NCI-H2227 (cell line): ENCODE measurements at regions not wholly inside any gene's neighbourhood (a gene's known extent, or its start where the extent isn't known, plus 50 kb on each side); places are given as distances from the start of the nearest gene placed in this dataset.
"Not testable (repeated sequence)": the region's sequence is repeated elsewhere in the genome, so short reads cannot be mapped to it uniquely, and the experiment has no call there.

Experiments used
- DNase-seq: peaks from one replicate; lab custom pipeline; 2025; ENCODE audit not compliant: unreplicated experiment; lab: John Stamatoyannopoulos, UW

GRCh38 chrX:25618248-25618647 lies 519.9 kb upstream of the MAGEB18 start:
- no peak for DNase-seq

- no peak for DNase-seq
Measured at GRCh38 chrX:25640276-25640675, 497.9 kb upstream of the MAGEB18 start.

- DNase-seq = no peak
Measured at GRCh38 chrX:25646156-25646555, 492.0 kb upstream of the MAGEB18 start.

GRCh38 chrX:25648790-25649189 lies 489.4 kb upstream of the MAGEB18 start:
- DNase-seq = no peak

- no peak for DNase-seq
Measured at GRCh38 chrX:25650216-25650820, 487.8 kb upstream of the MAGEB18 start.

- no peak for DNase-seq
Measured at GRCh38 chrX:25659317-25659716, 478.8 kb upstream of the MAGEB18 start.

GRCh38 chrX:25663701-25664100 lies 474.4 kb upstream of the MAGEB18 start:
- DNase-seq = no peak

- DNase-seq = no peak
Measured at GRCh38 chrX:25665431-25665830, 472.7 kb upstream of the MAGEB18 start.

GRCh38 chrX:25667681-25668080 lies 470.5 kb upstream of the MAGEB18 start:
- no peak for DNase-seq

GRCh38 chrX:25674776-25675175 lies 463.4 kb upstream of the MAGEB18 start:
- no peak for DNase-seq

GRCh38 chrX:25701876-25702275 lies 436.3 kb upstream of the MAGEB18 start:
- DNase-seq = no peak

- DNase-seq = no peak
Measured at GRCh38 chrX:25717122-25717521, 421.0 kb upstream of the MAGEB18 start.

GRCh38 chrX:25721564-25721963 lies 416.6 kb upstream of the MAGEB18 start:
- DNase-seq = no peak

GRCh38 chrX:25726539-25726938 lies 411.6 kb upstream of the MAGEB18 start:
- DNase-seq = no peak

GRCh38 chrX:25733148-25733547 lies 405.0 kb upstream of the MAGEB18 start:
- no peak for DNase-seq

- no peak for DNase-seq
Measured at GRCh38 chrX:25737540-25737939, 400.6 kb upstream of the MAGEB18 start.

- no peak for DNase-seq
Measured at GRCh38 chrX:25742334-25742733, 395.8 kb upstream of the MAGEB18 start.

GRCh38 chrX:25754399-25754798 lies 383.7 kb upstream of the MAGEB18 start:
- no peak for DNase-seq

GRCh38 chrX:25755194-25755593 lies 382.9 kb upstream of the MAGEB18 start:
- no peak for DNase-seq

- DNase-seq = no peak
Measured at GRCh38 chrX:25762656-25763055, 375.5 kb upstream of the MAGEB18 start.

GRCh38 chrX:25771853-25772252 lies 366.3 kb upstream of the MAGEB18 start:
- not testable (repeated sequence) for DNase-seq

GRCh38 chrX:25797796-25798195 lies 340.3 kb upstream of the MAGEB18 start:
- not testable (repeated sequence) for DNase-seq

GRCh38 chrX:25805744-25806143 lies 332.4 kb upstream of the MAGEB18 start:
- no peak for DNase-seq
